ENCODE measurements at regions not wholly inside any gene's neighbourhood (a gene's known extent, or its start where the extent isn't known, plus 50 kb on each side); places are given as distances from the start of the nearest gene placed in this dataset.

DNA sequence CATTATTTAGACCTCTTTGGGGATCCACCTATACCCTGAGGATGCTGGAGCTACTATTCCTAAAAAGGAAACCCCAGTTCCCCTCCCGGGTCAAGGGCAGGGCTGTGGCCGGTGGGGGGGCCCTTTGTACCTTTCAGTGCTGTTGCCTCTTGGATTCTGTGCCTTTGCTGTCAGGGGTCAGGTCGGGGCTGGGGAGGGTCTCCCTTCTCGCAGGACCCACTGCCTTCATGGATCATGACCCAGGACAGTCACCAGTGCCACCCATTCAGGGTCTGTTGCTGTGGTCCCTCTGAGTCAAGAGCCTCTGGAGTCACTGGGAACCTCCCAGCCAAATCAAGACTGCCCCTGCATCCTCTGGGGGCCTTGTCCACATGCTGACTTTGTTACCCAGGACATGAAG lies 78.1 kb upstream of the CCND1 start:
- TF ChIP-seq, protein P1, sequence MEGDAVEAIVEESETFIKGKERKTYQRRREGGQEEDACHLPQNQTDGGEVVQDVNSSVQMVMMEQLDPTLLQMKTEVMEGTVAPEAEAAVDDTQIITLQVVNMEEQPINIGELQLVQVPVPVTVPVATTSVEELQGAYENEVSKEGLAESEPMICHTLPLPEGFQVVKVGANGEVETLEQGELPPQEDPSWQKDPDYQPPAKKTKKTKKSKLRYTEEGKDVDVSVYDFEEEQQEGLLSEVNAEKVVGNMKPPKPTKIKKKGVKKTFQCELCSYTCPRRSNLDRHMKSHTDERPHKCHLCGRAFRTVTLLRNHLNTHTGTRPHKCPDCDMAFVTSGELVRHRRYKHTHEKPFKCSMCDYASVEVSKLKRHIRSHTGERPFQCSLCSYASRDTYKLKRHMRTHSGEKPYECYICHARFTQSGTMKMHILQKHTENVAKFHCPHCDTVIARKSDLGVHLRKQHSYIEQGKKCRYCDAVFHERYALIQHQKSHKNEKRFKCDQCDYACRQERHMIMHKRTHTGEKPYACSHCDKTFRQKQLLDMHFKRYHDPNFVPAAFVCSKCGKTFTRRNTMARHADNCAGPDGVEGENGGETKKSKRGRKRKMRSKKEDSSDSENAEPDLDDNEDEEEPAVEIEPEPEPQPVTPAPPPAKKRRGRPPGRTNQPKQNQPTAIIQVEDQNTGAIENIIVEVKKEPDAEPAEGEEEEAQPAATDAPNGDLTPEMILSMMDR (IDR thresholded peaks at IDR 0.05; ENCODE audit: low read depth, low read length): no peak
- no peak for TF ChIP-seq EZH2phosphoT487 (IDR thresholded peaks at IDR 0.05; ENCODE audit: low read depth)

All from OCI-LY3 (cell line).